ENCODE measurements at regions not wholly inside any gene's neighbourhood (a gene's known extent, or its start where the extent isn't known, plus 50 kb on each side); places are given as distances from the start of the nearest gene placed in this dataset.

GRCh38 chr4:130416228-130416627, 1320.3 kb downstream of the C4orf33 start:
- ATAC-seq (ENCODE audit: low read depth), result no peak

More at GRCh38 chr4:130416228-130416627, 1320.3 kb downstream of the C4orf33 start:
- Histone ChIP-seq H2BK120ac (ENCODE audit: low read depth, low read length) (no peak overlapping the region), H3K79me1 (ENCODE audit: low read depth in 1 of 2, low read length in 2 of 2) (no peaks in the 10 kb centered on the region), H3K18ac (ENCODE audit: low read depth, low read length) (no peak overlapping the region), H3K14ac (replicated peaks; ENCODE audit: low read depth, low read length) (no peak overlapping the region), H2AK5ac (ENCODE audit: low read depth, low read length) (no peak overlapping the region), H3K9me1 (ENCODE audit: insufficient read depth, low read length) (no peaks in the 10 kb centered on the region), H3K23ac (ENCODE audit: low read depth, low read length) (no peak overlapping the region), H3K9ac (ENCODE audit: low read depth, low read length) (no peak overlapping the region), H3K27ac (ENCODE audit: insufficient read depth, low read length) (no peak overlapping the region), H4K91ac (ENCODE audit: insufficient read depth, low read depth, low read length) (no peak overlapping the region), H3K4me1 (ENCODE audit: control insufficient read depth, insufficient read depth, low read length) (no peaks in the 10 kb centered on the region), H3K36me3 (ENCODE audit: control insufficient read depth, insufficient read depth, low read length) (no peaks in the 10 kb centered on the region), H2AK9ac (replicated peaks; ENCODE audit: low read depth, low read length, poor library complexity) (no peak overlapping the region), H2BK20ac (ENCODE audit: low read depth, low read length) (no peak overlapping the region), H4K20me1 (ENCODE audit: insufficient read depth, low read length) (no peaks in the 10 kb centered on the region), H2AFZ (replicated peaks; ENCODE audit: low read length, poor library complexity) (no peak overlapping the region), H4K8ac (ENCODE audit: low read depth in 2 of 2, low read length in 2 of 2) (no peak overlapping the region), H3K56ac (ENCODE audit: extremely low read depth, insufficient read depth, low read length) (no peak overlapping the region), H4K5ac (ENCODE audit: low read depth, low read length) (no peak overlapping the region), H3K4me3 (ENCODE audit: insufficient read depth, low read depth, low read length) (no peak overlapping the region), H2BK15ac (ENCODE audit: low read depth, low read length) (no peak overlapping the region), H3K9me3 (ENCODE audit: control insufficient read depth, insufficient read depth, low read length) (no peaks in the 10 kb centered on the region), H3K4me2 (ENCODE audit: low read depth, low read length) (no peak overlapping the region), H3K27me3 (ENCODE audit: control insufficient read depth, insufficient read depth, low read length) (no peaks in the 10 kb centered on the region), H2BK5ac (ENCODE audit: low read depth, low read length, poor library complexity, severe bottlenecking) (no peak overlapping the region), H3K4ac (ENCODE audit: low read depth, low read length) (no peak overlapping the region)
- intact Hi-C loops (cut with micrococcal nuclease) (no loop called here), dilution Hi-C loops (cut with HindIII; ENCODE audit: low sequenced_read_pairs, unreplicated experiment) (no loop called here), in situ Hi-C loops (cut with MboI; ENCODE audit: low sequenced_read_pairs) (no loop called here)
- WGBS, 2 experiments (ENCODE audit: extremely low coverage in 2 of 2, insufficient read length in 1 of 2), result no CpG with 5 or more reads among the region's 1 CpG
- no peak for DNase-seq
- no TSS peak for BruUV-seq (replicated peaks)
- CTCF ChIA-PET, result no interaction called here
- TF ChIP-seq CEBPB (IDR thresholded peaks at IDR 0.05; ENCODE audit: low read depth, low read length) (no peak), POLR2A (IDR thresholded peaks at IDR 0.05; ENCODE audit: low read depth, low read length) (no peak), MAFK (IDR thresholded peaks at IDR 0.05; ENCODE audit: low read depth, low read length) (peak; percentile 74), BHLHE40 (IDR thresholded peaks at IDR 0.05; ENCODE audit: low read depth, low read length) (no peak), MXI1 (IDR thresholded peaks at IDR 0.05; ENCODE audit: borderline replicate concordance, low read depth, low read length) (no peak), RFX5 (IDR thresholded peaks at IDR 0.05; ENCODE audit: low read depth, low read length) (no peak), FOS (IDR thresholded peaks at IDR 0.05; ENCODE audit: low read depth, low read length) (no peak)
- POLR2A ChIA-PET (ENCODE audit: unreplicated experiment), result no interaction called here

Data from IMR-90 (cell line).